HG02973 (cell line): ENCODE measurements at regions not wholly inside any gene's neighbourhood (a gene's known extent, or its start where the extent isn't known, plus 50 kb on each side); places are given as distances from the start of the nearest gene placed in this dataset.

ENCODE experiments used
- ATAC-seq: cut with Tn5 transposase; IDR thresholded peaks from one replicate; pipeline ENCODE4 v1.9.1; 2021; ENCODE audit warnings: moderate library complexity; ENCODE audit not compliant: unreplicated experiment

- no peak for ATAC-seq
Observed at GRCh38 chr13:60794751-60795150, 397.7 kb downstream of the TDRD3 start.

- no peak for ATAC-seq
Observed at GRCh38 chr13:60790620-60791019, 393.6 kb downstream of the TDRD3 start.

- no peak for ATAC-seq
Observed at GRCh38 chr13:60788156-60788829, 391.3 kb downstream of the TDRD3 start.

- no peak for ATAC-seq
Observed at GRCh38 chr13:60787083-60787482, 390.1 kb downstream of the TDRD3 start.

GRCh38 chr13:60772726-60773125, 375.7 kb downstream of the TDRD3 start:
- ATAC-seq: no peak

GRCh38 chr13:60765700-60766411, 368.8 kb downstream of the TDRD3 start:
- ATAC-seq: no peak

GRCh38 chr13:60759499-60759898, 362.5 kb downstream of the TDRD3 start:
- no peak for ATAC-seq

- no peak for ATAC-seq
Observed at GRCh38 chr13:60758637-60759036, 361.6 kb downstream of the TDRD3 start.

- ATAC-seq: no peak
Observed at GRCh38 chr13:60757501-60758215, 360.6 kb downstream of the TDRD3 start.

- no peak for ATAC-seq
Observed at GRCh38 chr13:60756306-60756705, 359.3 kb downstream of the TDRD3 start.

- no peak for ATAC-seq
Observed at GRCh38 chr13:60755380-60756163, 358.6 kb downstream of the TDRD3 start.

GRCh38 chr13:60754211-60755090, 357.4 kb downstream of the TDRD3 start:
- no peak for ATAC-seq

- ATAC-seq: no peak
Observed at GRCh38 chr13:60753641-60754040, 356.6 kb downstream of the TDRD3 start.

- ATAC-seq: no peak
Observed at GRCh38 chr13:60745343-60745742, 348.3 kb downstream of the TDRD3 start.

- ATAC-seq: no peak
Observed at GRCh38 chr13:60733933-60734332, 336.9 kb downstream of the TDRD3 start.

GRCh38 chr13:60727140-60727539, 330.1 kb downstream of the TDRD3 start:
- no peak for ATAC-seq

GRCh38 chr13:60721063-60721462, 324.0 kb downstream of the TDRD3 start:
- no peak for ATAC-seq

- no peak for ATAC-seq
Observed at GRCh38 chr13:60720590-60720989, 323.6 kb downstream of the TDRD3 start.

GRCh38 chr13:60716313-60716712, 319.3 kb downstream of the TDRD3 start:
- ATAC-seq: no peak

- ATAC-seq: no peak
Observed at GRCh38 chr13:60707878-60708277, 310.9 kb downstream of the TDRD3 start.
